NOMO-1 (cell line): ENCODE measurements at regions not wholly inside any gene's neighbourhood (a gene's known extent, or its start where the extent isn't known, plus 50 kb on each side); places are given as distances from the start of the nearest gene placed in this dataset.
"Not testable (repeated sequence)": the region's sequence is repeated elsewhere in the genome, so short reads cannot be mapped to it uniquely, and the experiment has no call there.

Source experiments
- DNase-seq, 2 experiments: peaks; one replicate each; lab custom pipeline; 2025; ENCODE audit not compliant: unreplicated experiment in 2 of 2; lab: John Stamatoyannopoulos, UW

DNA sequence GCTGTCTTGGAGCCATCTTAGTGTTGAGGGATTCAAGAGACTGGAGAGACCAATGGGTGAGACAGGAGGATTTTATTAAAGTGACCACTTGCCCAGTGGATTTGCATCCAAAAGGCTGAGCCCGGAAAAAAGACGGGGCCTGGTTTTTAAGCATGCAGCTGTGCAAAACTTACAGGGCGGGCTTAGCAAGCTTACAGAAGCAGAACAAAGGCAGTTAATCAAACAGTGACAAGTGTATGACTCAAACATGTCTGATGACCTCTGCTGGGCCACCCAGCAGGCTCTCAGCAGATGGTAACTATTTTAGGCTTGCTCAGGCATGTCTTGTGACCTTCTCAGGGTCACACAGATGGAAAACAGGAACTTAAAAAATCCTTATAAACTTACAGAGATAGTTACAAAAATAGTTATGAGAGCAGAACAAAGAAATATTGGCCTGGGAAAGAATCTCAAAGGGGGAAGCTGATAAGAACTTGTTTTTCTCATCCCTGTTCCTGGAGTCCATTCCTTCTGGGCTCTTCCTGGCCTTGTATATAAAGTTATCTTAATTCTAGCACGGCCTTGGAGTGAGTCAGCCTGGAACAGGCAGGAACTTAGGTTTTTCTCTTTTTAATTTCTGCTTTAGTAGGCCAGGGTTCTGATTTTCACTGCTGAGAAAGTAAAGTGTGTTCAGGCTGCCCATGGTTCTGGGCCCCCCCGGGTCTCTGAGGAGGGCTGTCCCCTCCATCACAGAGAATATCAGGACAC is 141.3 kb downstream of the CCDC74A start:
- peak; percentile 81 to 96 for DNase-seq

DNA sequence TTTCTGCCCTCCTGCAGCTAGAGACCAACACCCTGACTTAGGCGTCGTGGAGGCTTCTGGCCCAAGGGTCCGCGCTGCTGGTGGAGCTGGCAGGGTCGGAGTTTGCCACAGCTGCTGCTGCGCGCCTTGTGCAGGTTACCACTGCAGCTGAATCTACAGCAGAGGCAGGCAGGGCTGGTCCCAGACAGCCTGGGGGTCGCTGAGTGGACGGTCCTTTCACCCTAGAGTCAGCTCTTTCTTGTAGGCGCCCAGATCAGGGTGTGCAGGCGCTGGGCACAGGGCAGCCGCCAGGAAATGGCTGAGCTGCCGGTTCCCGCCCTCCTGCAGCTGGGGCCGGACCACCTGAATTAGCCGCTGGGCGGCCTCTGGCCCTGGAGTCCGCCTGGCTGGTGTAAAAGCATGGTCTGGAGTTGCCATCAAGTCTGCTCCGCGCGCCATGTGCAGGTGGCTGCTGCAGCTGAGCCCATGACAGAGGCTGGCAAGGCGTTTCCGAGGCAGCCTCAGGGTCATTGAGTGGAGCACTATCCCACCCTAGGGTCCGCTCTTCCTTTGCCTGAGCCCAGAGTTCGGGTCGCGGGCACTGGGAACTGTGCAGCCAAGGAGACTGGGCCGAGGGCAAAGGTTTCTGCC is 144.3 kb downstream of the CCDC74A start:
- not testable (repeated sequence) for DNase-seq

DNA sequence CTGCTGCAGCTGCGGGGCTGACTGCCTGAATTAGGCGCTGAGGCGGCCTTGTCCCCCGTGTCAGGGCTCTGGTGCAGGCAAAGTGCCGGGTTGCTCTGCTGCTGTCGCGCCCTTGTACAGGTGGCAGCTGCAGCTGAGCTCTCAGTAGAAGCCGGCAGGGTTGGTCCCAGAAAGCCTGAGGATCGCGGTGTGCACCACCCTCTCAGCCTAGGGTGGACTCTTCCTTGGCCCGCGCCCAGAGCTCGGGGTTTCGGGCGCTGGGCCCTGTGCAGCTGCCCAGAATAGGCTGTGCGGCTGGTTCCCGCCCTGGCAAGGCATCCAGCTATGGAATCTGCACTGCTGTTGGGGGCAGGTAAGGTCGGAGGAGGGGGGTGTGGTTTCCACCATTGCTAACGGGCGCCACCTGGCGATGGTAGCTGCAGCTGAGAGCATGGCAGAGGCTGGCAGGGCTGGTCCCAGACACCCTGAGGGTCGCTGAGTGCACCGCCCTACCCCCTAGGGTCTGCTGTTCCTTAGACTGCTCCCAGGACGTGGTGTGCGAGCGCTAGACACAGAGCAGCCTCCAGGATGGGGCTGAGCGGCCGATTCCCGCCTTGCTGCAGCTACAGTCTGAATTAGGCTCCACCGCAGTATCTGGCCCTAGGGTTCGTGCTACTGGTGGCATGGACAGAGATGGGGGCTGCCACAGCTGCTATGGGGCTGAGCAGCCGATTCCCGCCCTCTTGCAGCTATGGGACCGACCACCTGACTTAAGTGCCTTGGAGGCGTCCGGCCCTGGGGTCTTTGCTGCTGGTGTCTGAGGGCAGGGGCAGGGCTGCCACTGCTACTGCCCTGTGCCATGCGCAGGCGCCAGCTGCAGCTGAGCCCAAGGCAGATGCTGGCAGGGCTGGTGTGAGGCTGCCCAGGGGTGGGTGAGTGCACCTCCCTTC is 145.0 kb downstream of the CCDC74A start:
- DNase-seq, result peak; percentile 22 to 31

DNA sequence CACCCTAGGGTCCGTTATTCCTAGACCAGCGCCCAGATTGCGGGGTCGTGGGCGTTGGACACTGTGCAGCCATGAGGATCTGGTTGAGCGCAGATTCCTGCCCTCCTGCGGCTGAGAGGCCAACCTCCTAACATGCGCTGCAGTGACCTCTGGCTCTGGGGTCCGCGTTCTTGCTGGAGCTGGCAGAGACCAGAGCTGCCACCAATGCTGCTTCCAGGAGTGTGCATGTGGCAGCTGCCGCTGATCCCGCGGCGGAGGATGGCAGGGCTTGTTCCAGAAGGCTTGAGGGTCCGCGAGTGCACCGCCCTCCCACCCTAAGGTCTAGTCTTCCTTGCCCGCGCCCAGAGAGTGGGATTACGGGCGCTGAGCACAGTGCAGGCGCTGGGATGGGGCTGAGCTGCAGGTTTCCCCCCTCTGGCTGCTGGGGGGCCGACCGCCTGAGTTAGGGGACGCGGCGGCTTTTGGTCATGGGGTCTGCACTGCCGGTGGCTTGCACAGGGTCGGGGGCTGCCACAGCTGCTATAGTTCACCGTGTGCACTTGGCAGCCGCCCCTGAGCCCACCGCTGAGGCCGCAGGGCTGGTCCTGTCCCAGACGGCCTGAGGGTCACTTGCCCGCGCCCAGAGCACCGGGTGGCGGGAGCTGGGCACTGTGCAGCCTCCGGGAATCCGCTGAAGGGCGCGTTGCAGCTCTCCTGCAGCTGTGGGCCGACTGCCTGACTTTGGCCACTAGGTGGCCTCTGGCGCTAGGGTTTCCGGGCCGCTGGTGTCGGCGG is 145.9 kb downstream of the CCDC74A start:
- peak; percentile 49 to 81 for DNase-seq

DNA sequence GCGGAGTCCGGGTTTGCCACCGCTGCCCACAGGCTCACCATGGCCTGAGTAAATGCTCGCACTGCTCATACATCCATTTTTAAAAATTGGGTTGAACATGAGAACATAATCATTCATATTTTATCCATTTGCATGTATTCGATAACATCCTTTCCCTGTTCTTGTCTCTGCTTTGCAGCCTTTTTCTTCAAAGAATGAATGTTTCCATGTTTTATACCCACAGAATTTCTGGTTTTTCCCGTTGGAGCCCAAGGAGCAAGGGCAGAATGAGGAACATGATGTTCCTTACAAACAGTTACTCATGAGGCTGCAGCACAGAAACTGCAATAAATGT is 146.5 kb downstream of the CCDC74A start:
- no peak for DNase-seq

DNA sequence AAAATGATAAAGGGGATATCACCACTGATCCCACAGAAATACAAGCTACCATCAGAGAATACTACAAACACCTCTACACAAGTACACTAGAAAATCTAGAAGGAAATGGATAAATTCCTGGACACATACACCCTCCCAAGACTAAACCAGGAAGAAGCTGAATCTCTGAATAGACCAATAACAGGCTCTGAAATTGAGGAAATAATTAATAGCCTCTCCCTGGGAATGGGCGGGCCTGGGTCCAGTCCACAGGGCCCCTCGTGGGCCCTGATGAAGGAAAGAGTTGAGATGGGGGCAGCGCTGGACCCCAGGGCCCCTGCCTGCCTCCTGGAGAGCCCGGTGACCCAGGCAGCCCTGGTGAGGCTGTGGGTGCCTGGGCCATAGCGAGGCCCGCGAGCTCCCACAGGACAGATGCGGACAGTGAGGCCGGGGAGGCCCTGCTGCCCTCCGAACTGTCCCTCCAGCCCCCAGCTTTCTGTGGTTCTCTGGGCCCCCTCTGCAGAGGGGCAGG is 154.0 kb downstream of the CCDC74A start:
- DNase-seq, result not testable (repeated sequence)

DNA sequence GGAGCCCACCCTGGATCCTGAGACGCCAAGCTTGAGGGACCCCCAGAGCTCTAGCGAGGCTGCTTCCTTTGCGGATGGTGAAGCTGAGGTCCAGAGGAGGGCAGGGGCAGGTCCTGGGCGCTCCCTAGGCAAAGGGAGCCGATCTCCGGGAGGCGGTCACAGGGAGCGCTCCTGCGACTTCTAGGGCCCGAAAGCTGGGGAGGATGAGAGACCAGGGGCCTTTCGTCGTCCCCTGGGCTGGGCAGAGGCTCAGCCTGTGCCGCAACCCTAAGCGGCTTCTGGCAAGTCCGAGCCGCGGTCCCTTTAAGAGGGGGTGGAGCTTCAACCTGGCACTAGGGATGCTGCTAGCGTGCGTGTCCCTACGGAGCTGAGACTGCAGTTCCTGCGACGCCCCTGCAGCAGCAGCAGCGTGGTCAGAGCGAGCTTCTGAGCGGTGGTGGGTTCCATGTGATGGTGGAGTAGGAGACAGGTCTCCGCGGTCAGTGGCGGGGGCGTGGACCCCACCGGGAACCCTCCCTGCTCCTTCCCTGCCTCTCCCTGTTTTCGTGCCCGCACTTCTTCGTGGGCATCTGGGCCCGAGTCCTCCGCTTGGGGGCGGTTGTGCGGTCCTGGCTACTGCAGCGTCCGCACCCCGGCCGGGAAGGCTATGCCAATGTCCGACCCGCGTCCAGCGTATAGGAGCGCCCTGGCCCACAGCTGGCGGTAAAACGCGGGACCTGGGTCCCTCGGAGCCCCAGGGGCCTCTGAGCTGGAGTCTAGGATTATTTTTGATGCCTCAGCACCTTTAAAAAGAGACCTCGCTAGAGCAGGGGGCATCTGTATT is 154.6 kb downstream of the CCDC74A start:
- peak; percentile 63 to 74 for DNase-seq

DNA sequence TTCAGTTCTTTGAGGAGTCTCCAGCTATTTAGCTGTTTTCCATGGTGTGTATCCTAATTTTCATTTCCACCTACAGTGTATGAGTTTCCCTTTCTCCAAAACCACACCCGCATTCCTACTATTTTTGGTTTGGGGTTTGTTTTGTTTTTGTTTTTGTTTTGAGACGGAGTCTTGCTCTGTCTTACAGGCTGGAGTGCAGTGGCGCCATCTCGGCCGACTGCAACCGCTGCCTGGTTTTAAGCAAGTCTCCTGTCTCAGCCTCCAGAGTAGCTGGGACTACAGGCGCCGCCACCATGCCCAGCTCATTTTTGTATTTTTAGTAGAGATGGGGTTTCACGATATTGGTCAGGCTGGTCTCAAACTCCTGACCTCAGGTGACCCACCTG is 155.2 kb downstream of the CCDC74A start:
- DNase-seq, result peak in 1 of 2 experiments; percentile 19

DNA sequence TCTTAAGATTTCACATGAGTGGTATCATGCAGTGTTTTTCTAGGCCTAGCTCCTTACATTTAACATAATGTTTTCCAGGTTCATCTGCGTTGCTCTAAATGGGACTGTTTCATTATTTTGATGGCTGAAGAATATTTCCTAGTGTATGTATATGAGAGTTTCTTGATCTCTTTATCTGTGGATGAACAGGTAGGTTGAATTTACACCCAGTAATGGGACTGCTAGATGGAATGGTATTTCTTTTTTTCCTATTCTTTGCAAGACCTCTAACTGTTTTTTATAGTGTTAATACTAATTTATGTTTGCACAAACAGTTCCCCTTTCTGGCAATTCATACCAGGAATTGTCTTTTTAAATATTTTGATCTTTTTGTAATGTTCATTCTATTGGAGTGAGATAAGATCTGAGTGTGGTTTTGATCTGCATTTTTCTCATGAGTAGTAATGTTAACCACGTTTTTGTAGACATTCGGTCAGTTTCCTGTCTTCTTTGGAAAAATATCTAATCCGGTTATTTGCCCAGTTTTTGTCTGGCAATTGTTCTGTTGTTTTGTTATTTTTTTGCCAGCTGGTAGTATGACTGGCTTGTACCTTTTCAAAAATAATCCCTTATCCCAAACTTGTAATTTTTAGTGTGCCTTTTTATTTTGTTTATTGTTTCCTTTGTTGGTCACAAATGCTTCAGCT is 157.1 kb downstream of the CCDC74A start:
- DNase-seq, result not testable (repeated sequence)

DNA sequence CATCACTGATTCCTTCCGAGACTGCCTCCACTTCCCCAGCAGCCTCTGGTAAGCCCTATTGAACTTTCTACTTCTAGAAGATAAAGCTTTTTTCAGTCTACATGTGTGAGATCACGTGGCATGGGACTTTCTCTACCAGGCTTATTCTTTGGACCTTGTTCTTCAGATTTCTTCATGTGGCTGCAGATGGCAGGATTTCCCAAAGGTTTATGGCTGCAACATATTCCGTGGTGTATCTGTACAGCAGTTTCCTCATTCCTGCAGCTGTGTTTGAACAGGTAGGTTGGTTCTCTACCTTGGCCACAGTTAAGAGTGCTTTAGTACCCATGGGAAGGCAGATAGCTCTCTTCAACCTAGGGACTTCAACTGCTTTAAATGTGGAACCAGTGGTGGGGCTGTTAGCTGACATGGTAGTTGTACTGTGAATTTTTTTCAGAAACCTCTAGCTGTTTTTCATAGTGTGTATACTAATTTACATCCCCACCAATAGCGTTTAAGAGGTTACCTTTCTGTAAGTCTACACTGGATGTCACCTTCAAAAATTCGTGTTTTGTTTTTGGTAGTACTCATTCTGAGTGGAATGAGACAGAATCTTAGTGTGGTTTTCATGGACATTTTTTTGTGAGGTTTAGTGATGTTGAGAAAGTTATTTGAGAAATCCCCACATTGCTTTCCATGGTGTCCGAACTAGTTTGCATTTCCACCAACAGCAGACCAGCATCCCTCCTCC is 158.6 kb downstream of the CCDC74A start:
- not testable (repeated sequence) for DNase-seq

DNA sequence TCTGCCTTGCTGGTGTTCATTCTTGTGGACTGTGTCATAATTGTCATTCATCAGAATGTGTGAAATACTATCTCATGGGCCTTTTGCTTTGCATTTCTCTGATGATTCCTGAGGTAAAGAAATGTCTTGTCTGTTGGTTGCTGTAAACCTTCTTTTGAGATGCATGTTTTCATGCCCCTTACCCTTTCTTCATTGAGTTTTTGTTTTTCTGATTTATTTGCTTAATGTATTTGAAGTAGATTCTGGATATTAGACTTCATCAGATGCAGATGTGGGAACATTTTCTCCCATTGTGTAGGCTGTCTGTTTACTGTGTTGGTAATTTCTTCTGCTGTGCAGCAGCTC is 159.2 kb downstream of the CCDC74A start:
- DNase-seq, result not testable (repeated sequence)

DNA sequence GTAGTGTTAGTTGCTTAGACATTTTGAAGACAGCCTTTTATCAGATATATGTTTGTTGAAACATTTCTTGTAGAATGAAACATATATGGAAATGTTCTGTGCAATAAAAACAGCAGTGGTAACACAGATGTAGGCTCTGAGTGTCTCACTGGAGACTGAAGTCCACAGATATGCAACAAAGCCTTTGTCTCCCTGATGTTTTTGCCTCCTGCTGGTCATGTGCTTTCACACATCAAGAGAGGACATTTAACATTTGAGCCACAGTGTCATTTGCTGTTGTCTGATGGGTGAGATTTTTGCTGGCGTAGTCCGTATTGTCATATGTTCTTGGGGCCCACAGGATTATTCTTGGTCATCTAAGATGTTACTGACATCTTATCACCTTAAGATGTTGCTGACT is 161.4 kb downstream of the CCDC74A start:
- DNase-seq, result not testable (repeated sequence)

DNA sequence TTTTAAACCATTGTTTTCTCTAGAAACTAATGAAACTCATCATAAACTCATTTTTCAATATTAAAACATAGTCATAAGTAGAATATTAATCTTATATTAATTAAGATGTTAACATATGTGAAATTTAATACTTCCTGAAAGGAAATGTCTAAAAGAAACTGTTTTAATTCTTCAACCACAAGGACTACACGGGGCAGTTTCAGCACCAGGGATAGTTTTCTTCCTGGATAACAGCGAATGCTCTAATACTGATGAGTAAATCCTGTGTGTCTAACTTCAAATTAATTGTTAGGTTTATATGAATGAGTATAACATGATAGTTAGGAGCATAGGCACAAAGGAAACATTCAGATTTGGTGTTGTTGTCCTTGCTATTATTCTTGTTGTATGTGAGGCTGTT is 183.6 kb downstream of the CCDC74A start:
- not testable (repeated sequence) for DNase-seq

DNA sequence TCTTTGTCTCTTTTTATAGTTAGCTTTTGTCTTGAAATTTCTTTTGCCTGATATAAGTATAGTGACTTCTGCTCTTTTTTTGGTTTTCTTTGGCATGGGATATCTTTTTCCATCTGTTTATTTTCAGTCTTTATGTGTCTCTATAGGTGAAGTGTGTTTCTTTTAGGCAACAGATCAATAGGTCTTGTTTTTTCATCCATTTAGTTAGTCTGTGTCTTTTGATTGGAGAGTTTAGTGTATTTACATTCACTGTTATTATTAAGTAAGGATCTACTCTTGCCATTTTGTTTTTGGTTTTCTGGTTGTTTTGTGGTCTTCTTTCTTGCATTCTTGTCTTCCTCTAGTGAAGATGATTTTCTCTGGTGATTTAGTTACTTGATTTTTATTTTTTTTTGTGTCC is 190.2 kb downstream of the CCDC74A start:
- not testable (repeated sequence) for DNase-seq

DNA sequence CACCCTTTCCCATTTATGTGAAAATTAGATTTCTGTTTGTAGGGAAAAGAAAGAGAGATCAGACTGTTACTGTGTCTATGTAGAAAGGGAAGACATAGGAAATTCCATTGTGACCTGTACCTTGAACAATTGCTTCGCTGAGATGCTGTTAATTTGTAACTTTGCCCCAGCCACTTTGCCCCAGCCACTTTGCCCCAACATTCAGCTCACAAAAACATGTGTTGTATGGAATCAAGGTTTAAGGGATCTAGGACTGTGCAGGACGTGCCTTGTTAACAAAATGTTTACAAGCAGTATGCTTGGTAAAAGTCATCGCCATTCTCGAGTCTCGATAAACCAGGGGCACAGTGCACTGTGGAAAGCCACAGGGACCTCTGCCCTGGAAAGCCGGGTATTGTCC is 193.5 kb downstream of the CCDC74A start:
- DNase-seq, result not testable (repeated sequence)

DNA sequence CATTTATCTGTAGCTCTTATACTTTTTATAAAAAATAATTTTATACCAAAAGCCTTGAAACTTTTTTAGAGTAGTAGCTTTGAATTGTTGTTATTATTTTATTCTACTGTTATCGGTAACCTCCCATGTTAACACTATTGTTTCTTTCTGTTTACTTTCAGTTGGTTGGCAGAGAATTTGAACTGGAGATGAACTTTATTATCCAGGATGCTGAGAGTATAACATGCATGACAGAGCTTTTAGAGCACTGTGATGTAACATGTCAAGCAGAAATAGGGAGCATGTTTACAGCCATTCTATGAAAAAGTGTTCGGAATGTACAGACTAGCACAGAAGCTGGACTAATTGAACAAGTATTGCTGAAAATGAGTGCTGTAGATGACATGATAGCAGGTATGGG is 194.6 kb downstream of the CCDC74A start:
- DNase-seq, result not testable (repeated sequence)

DNA sequence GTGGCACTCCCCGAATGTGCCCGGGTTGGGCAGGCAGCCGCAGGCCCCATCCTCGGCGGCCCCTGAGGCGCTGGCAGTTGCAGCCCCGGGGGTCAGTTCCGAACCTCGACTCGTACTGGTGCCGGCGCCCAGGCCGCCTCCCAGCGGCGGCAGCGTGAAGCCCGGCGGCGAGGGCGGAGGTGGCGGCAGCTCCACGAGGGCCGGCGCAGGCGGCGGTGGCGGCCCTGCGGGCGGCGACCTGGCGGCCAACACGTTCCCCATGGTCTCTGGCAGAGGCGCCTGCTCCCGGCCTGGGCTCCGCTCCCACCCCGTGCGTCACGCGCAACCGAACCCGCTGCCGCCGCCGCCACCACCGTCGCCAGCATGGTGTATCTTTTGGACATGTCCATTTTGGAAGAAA is 196.3 kb downstream of the CCDC74A start:
- no peak for DNase-seq

DNA sequence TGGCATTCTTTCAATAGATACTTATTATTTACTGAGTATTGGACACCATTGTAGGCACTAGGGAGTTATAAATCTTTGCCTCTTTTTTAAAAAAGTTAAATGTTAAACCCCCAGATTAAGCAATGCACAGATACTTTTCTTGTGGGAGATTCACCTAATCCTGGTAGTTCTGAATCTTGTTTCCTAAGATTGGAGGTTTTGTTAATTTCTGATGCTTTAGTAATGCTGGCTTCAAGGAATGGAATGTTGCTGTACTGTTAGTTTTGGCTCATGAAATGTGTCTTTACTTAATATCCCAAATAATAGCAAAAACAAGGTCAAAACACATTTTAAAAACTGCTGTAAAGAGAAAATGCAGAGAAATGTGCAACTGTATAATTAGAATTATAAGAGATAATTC is 200.8 kb downstream of the CCDC74A start:
- not testable (repeated sequence) for DNase-seq
